ENCODE measurements at regions not wholly inside any gene's neighbourhood (a gene's known extent, or its start where the extent isn't known, plus 50 kb on each side); places are given as distances from the start of the nearest gene placed in this dataset.

GRCh38 chr18:59070181-59070912 is 69.3 kb upstream of the SEC11C start:
- H3K27me3 ChIP-seq (replicated peaks in 1 of 4; ENCODE audit: control insufficient read depth in 3 of 4, extremely low read depth in 1 of 4, insufficient read depth in 3 of 4, low read length in 3 of 4), result no peaks in the 10 kb centered on the region
- H3K9ac ChIP-seq (replicated peaks in 1 of 4; ENCODE audit: extremely low read depth in 1 of 4, low read depth in 3 of 4, low read length in 3 of 4), result no peak overlapping the region
- H3K4me2 ChIP-seq (ENCODE audit: insufficient read depth in 1 of 2, low read depth in 2 of 2, low read length in 2 of 2), result no peak overlapping the region
- H2AK5ac ChIP-seq (ENCODE audit: low read depth, low read length), result no peak overlapping the region
- H3K18ac ChIP-seq (ENCODE audit: extremely low read depth, low read length), result no peak overlapping the region
- H2BK120ac ChIP-seq (replicated peaks; ENCODE audit: low read depth, low read length), result no peak overlapping the region
- ChIA-PET CTCF (ENCODE audit: partially characterized antibody) (interaction anchor here (0.6 to 17.9 kb wide), 28 partner anchors 10 to 615 kb away, joined by 3 to 591 read pairs (median 3); no protein-coding TSS in a partner anchor), POLR2A (ENCODE audit: partially characterized antibody) (interaction anchor here (0.7 to 1.9 kb wide), 3 partner anchors 277 to 306 kb away, joined by 3 to 5 read pairs (median 3); no protein-coding TSS in a partner anchor)
- no peak overlapping the region for H4K91ac ChIP-seq (replicated peaks; ENCODE audit: insufficient read length, low read length)
- H2BK5ac ChIP-seq (ENCODE audit: low read depth, low read length), result no peak overlapping the region
- no peaks in the 10 kb centered on the region for H3K9me3 ChIP-seq (ENCODE audit: insufficient read depth in 2 of 2, low read depth in 1 of 2, low read length in 1 of 2)
- H2AFZ ChIP-seq (ENCODE audit: low read length), result 0 out of 2 replicates have a peak overlapping the region, but pooled peaks have one; percentile 83
- no peak overlapping the region for H3K27ac ChIP-seq (ENCODE audit: low read depth, low read length)
- H3K23me2 ChIP-seq (ENCODE audit: low read depth, low read length), result no peaks in the 10 kb centered on the region
- H3K79me2 ChIP-seq (ENCODE audit: control insufficient read depth in 1 of 2, insufficient read depth in 2 of 2, low read length in 2 of 2), result no peaks in the 10 kb centered on the region
- H3K4me1 ChIP-seq (replicated peaks in 1 of 4; ENCODE audit: control insufficient read depth in 3 of 4, insufficient read depth in 4 of 4, low read length in 3 of 4), result no peaks in the 10 kb centered on the region
- no peak overlapping the region for H4K8ac ChIP-seq (ENCODE audit: extremely low read depth, insufficient read depth, low read length)
- no peak overlapping the region for H3K23ac ChIP-seq (ENCODE audit: insufficient read length)
- WGBS, 2 experiments (ENCODE audit: extremely low coverage in 1 of 2, insufficient coverage in 1 of 2, insufficient read length in 1 of 2, insufficient replicate concordance in 2 of 2, low coverage in 1 of 2, low lambda C conversion rate in 2 of 2, missing lambda C conversion rate in 1 of 2), result 39% methylated on average over 19 of the region's 19 CpGs; no CpG with 5 or more reads in 1 of the 2 experiments
- H3K56ac ChIP-seq (replicated peaks; ENCODE audit: insufficient read length, low read depth, low read length), result no peak overlapping the region
- H2BK20ac ChIP-seq (ENCODE audit: low read length), result no peak overlapping the region
- H2BK15ac ChIP-seq (ENCODE audit: low read length), result no peak overlapping the region
- no peak overlapping the region for H4K5ac ChIP-seq (ENCODE audit: insufficient read length, low read depth, low read length)
- H2BK12ac ChIP-seq (ENCODE audit: low read depth, low read length), result no peak overlapping the region
- H3K4me3 ChIP-seq (ENCODE audit: extremely low read depth in 1 of 4, insufficient read depth in 2 of 4, low read depth in 3 of 4, low read length in 4 of 4), result no peak overlapping the region
- DNase-seq (ENCODE audit: low read depth in 1 of 2, low spot score in 2 of 2), result peak; percentile 56 to 98
- no peaks in the 10 kb centered on the region for H4K20me1 ChIP-seq (replicated peaks in 1 of 2; ENCODE audit: control insufficient read depth in 1 of 2, insufficient read depth in 2 of 2, low read length in 2 of 2)
- no peak overlapping the region for H3K4ac ChIP-seq (replicated peaks; ENCODE audit: insufficient read length, low read depth, low read length)
- TF ChIP-seq CEBPB (IDR thresholded peaks at IDR 0.05; ENCODE audit: low read depth, low read length) (no peak), EP300 (IDR thresholded peaks at IDR 0.05; ENCODE audit: borderline replicate concordance in 1 of 2, low read depth in 2 of 2, low read length in 2 of 2) (peak in 1 of 2 experiments; percentile 99; a peak in 1 of 3 replicates), RAD21 (IDR thresholded peaks at IDR 0.05 in 1 of 2, conservative IDR thresholded peaks at IDR 0.05 in 1 of 2; ENCODE audit: low read depth in 2 of 2, low read length in 2 of 2) (peak; percentile 88 to 94), MAX (IDR thresholded peaks at IDR 0.05) (peak; percentile 50), SP2 (IDR thresholded peaks at IDR 0.05; ENCODE audit: low read length) (no peak), CTCF (IDR thresholded peaks at IDR 0.05; ENCODE audit: control extremely low read depth in 1 of 3, insufficient read depth in 1 of 3, low read depth in 1 of 3, low read length in 3 of 3) (peak; percentile 72 to 96 (median 95)), YY1 (IDR thresholded peaks at IDR 0.05; ENCODE audit: low read depth, low read length) (peak; percentile 33; the same call in 1 of the 2 replicates), JUND (IDR thresholded peaks at IDR 0.05; ENCODE audit: low read length) (peak; percentile 71), EZH2 (IDR thresholded peaks at IDR 0.05; ENCODE audit: low read depth, low read length, severe bottlenecking) (no peak)
- H3K36me3 ChIP-seq (ENCODE audit: control insufficient read depth in 2 of 4, insufficient read depth in 4 of 4, low read length in 3 of 4), result no peaks in the 10 kb centered on the region
- no peaks in the 10 kb centered on the region for H3K79me1 ChIP-seq (ENCODE audit: low read depth, low read length)
- FAIRE-seq, result peak; percentile 98
- H3K14ac ChIP-seq (ENCODE audit: insufficient read length), result no peak overlapping the region
